Ovary (tissue), 7 donors: ENCODE measurements at regions not wholly inside any gene's neighbourhood (a gene's known extent, or its start where the extent isn't known, plus 50 kb on each side); places are given as distances from the start of the nearest gene placed in this dataset.

Experiments used
- DNase-seq, 5 donors: peaks; one replicate each; pipeline ENCODE4 v3.0.0-alpha.2; 2019 to 2020
- H3K27ac ChIP-seq, 2 donors: fragments of 200-600 bp; one replicate each; pipeline versions ENCODE4 v1.5.1 to v1.8.0; 2019 to 2022
- H3K27me3 ChIP-seq: fragments of 200-600 bp; one replicate; pipeline ENCODE4 v1.8.0; 2022
- H3K36me3 ChIP-seq: fragments of 200-600 bp; sonication (generic); one replicate; pipeline ENCODE4 v1.5.1; 2019
- H3K4me1 ChIP-seq: one replicate; pipeline ENCODE4 v1.8.1; 2013; ENCODE audit warnings: mild to moderate bottlenecking, moderate library complexity; ENCODE audit not compliant: insufficient read depth
- H3K4me3 ChIP-seq: fragments of 200-600 bp; sonication (generic); one replicate; pipeline ENCODE4 v1.5.1; 2017
- H3K9me3 ChIP-seq, 2 donors: fragments of 200-600 bp in 1 of 2; sonication (generic) in 1 of 2; one replicate each; pipeline versions ENCODE4 v1.5.1 to v1.8.1; 2013 to 2019; ENCODE audit warnings: mild to moderate bottlenecking in 1 of 2, moderate library complexity in 1 of 2
- EP300 ChIP-seq: sonication (generic); formaldehyde crosslinking; IDR thresholded peaks from one replicate; pipeline ENCODE4 v1.6.1; 2017; ENCODE audit warnings: antibody characterized with exemption
- POLR2A ChIP-seq: fragments of 450-650 bp; IDR thresholded peaks from one replicate; pipeline ENCODE4 v1.6.1; 2017; ENCODE audit warnings: antibody characterized with exemption, mild to moderate bottlenecking, moderate library complexity
- WGBS, 3 donors: extraction: QIAGEN DNeasy Blood & Tissue Kit in 1 of 3; methylation state at CpG; one replicate each; pipeline versions ENCODE4 v1.1.5 to v1.1.7; 2013 to 2017; 5-methylcytosine and 5-hydroxymethylcytosine counted together
- intact Hi-C, 4 donors: fragments of 100-400 bp; cut with DNase I; formaldehyde crosslinking; loops; one replicate each; pipeline versions ENCODE4 v1.11.0 to v1.15.1; 2022 to 2023
- TF ChIP-seq, protein P1 (sequence below), 3 donors: fragments of 450-650 bp in 2 of 3; fragments of 200-600 bp in 1 of 3; IDR thresholded peaks; one replicate each; pipeline versions ENCODE4 v1.5.1 to v1.8.0; 2016 to 2022; ENCODE audit warnings: antibody characterized with exemption in 3 of 3, mild to moderate bottlenecking in 1 of 3
- donor health status: DM: no; HTN: no; CAD: no; lungs with moderate emphysema.
- donor health status: DM: no; HTN: no; CAD: no.
- donor health status: Bipolar disorder and iron deficiency.
- donor health status: DM: no; HTN: no; CAD: no.
- donor health status: DM: yes; HTN: yes; CAD: no.

DNA sequence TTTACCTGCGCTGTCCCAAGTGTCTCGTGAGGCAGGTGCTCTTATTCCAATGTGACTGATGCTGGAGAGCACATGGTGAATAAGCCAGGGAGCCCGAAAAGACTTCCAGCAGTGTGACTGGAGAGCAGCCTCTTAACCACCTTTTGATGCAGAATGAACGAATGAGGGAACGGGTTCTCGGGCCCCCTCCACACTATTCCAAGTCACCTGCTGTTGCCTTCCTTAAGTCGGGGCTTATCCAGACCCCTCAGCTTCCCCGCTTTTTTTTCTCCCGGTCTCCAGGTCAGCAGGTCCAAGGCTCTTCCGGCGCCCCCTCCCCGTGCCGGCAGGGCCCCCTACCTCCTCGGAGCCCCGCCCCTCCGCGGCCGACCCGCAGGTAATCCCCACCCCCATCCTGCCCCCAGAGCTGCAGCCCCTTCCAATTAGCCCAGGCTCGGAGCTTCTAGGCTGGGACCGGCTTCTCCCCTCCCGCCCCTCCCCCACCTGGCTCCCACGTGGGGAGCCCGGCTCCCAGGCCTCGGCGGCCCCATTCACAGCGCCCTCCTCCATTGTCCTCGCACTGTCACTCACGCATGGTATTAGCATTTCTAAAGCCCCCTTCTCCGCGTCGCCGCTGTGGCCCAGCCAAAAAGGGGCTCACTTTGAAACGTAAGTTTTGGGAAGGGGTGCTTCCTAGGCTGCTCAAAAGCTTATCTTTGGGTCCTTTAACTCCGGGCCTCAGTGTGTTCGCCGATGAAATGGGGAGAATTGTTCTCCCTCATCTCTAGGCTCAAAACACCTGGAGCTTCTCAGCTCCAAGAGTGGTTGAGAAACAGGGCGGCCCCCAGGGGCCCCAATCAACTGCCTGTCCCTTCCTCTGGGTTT lies 56.2 kb upstream of the PJA1 start:
- DNase-seq, result no peak

DNA sequence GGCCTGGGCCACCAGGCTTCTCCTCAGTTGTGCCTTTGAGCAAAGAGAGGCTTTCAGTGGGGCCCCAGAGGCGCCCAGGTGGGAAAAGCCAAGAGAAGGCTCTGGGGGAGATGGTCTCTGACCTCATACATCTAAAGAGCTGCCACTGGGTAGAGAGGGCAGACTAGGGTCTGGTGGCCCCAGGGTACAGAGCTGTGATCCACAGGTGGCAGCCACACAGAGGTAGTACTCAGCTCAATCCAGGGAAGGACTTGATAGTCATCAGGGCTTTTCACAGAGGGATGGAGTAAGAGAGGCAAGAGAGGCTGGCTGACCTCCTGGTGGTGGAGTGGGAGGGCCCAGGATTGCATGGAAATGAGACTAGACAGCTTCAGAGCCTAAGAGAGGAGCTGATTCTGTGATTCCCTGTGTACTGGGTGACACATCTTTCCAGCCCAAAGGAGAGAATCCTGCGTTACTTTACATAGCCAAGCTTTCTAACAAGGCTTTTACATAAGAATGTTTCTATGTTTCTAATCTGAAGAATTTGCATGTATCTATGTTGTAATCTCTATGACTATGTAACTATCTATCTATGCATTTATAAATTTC lies 53.2 kb upstream of the PJA1 start:
- TF ChIP-seq EP300, result no peak
- TF ChIP-seq, protein P1, sequence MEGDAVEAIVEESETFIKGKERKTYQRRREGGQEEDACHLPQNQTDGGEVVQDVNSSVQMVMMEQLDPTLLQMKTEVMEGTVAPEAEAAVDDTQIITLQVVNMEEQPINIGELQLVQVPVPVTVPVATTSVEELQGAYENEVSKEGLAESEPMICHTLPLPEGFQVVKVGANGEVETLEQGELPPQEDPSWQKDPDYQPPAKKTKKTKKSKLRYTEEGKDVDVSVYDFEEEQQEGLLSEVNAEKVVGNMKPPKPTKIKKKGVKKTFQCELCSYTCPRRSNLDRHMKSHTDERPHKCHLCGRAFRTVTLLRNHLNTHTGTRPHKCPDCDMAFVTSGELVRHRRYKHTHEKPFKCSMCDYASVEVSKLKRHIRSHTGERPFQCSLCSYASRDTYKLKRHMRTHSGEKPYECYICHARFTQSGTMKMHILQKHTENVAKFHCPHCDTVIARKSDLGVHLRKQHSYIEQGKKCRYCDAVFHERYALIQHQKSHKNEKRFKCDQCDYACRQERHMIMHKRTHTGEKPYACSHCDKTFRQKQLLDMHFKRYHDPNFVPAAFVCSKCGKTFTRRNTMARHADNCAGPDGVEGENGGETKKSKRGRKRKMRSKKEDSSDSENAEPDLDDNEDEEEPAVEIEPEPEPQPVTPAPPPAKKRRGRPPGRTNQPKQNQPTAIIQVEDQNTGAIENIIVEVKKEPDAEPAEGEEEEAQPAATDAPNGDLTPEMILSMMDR (IDR thresholded peaks at IDR 0.05), result no peak
- no peak for TF ChIP-seq POLR2A
- no peak for DNase-seq
- Histone ChIP-seq H3K4me1 (no peaks in the 10 kb centered on the region), H3K27ac (no peak overlapping the region), H3K36me3 (no peaks in the 10 kb centered on the region), H3K4me3 (no peak overlapping the region), H3K9me3 (no peaks in the 10 kb centered on the region), H3K27me3 (no peaks in the 10 kb centered on the region)
- WGBS, 3 donors, result 65 to 75% (median 68%) methylated on average over 2 of the region's 2 CpGs
- intact Hi-C loops, result no loop called here

More for the DNA sequence above, 56.2 kb upstream of the PJA1 start:
- Histone ChIP-seq H3K36me3 (no peaks in the 10 kb centered on the region), H3K27ac (no peak overlapping the region), H3K4me3 (no peak overlapping the region), H3K9me3 (no peaks in the 10 kb centered on the region), H3K4me1 (no peaks in the 10 kb centered on the region), H3K27me3 (no peaks in the 10 kb centered on the region)
- TF ChIP-seq, protein P1 (IDR thresholded peaks at IDR 0.05), result no peak
- TF ChIP-seq EP300 (no peak), POLR2A (no peak)
- 27 to 32% (median 29%) methylated on average over 38 of the region's 38 CpGs for WGBS, 3 donors
- intact Hi-C loops, result loop anchor here (2.0 to 10.0 kb wide), 3 partner anchors 63 to 395 kb away; partner anchors contain the start of gene EFNB1 (in 3 of the 4)

DNA sequence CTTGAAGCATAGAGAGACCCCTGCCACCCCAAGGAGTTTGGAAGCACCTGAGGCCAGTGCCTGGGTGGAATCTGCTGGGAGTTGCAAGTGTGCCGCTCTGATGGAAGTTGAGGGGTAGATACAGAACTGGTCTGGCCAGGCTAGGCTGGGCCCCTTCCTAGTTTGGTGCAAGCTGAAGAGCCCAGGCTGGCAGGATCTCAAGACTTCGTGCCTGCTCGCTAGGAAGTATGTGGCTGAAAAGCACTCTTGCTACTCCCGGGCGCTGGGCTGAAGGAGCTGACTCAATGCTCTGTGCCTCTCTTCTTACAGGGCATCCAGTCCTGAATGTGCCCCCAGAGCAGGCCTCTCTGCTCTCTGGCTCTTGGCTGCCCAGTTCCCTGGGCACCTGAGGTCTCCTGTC lies 51.7 kb upstream of the PJA1 start:
- Histone ChIP-seq H3K36me3 (no peaks in the 10 kb centered on the region), H3K4me3 (no peak overlapping the region), H3K4me1 (no peaks in the 10 kb centered on the region), H3K27me3 (no peaks in the 10 kb centered on the region), H3K9me3 (no peaks in the 10 kb centered on the region), H3K27ac (no peak overlapping the region)
- TF ChIP-seq, protein P1 (IDR thresholded peaks at IDR 0.05), result no peak
- TF ChIP-seq POLR2A, result no peak
- intact Hi-C loops, result no loop called here
- WGBS, 3 donors, result 71 to 74% (median 72%) methylated on average over 5 of the region's 5 CpGs
- DNase-seq, result no peak

DNA sequence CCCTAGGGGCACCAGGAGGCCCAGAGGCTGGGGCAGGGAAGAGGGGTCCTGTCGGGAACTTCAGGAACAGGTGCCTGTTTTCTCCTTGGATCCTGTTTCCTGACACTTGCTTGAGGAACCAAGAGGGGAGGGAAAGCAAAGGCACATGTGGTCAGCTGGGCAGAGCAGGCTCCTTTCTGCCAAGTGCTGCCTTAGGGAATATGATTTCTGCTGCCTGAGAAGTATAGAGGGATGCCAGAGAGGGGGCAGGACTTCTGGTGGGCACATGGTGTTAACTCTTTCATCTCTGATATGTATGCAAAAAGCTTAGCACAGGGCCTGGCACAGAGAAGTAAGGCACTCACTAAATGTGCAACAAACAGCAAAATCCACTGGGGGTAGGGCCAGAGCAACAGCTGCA lies 51.2 kb upstream of the PJA1 start:
- H3K9me3 ChIP-seq, result no peaks in the 10 kb centered on the region
- no peak overlapping the region for H3K4me3 ChIP-seq
- TF ChIP-seq, protein P1 (IDR thresholded peaks at IDR 0.05), result no peak
- no peak for TF ChIP-seq POLR2A
- no peak for TF ChIP-seq EP300
- DNase-seq, result no peak
- H3K27me3 ChIP-seq, result no peaks in the 10 kb centered on the region
- intact Hi-C loops, result no loop called here
- H3K4me1 ChIP-seq, result no peaks in the 10 kb centered on the region
- 16 to 50% (median 33%) methylated on average over 1 of the region's 1 CpG for WGBS, 3 donors
- H3K36me3 ChIP-seq, result no peaks in the 10 kb centered on the region
- no peak overlapping the region for H3K27ac ChIP-seq
